A549 (cell line): ENCODE measurements at regions not wholly inside any gene's neighbourhood (a gene's known extent, or its start where the extent isn't known, plus 50 kb on each side); places are given as distances from the start of the nearest gene placed in this dataset.

ENCODE experiments used
- ATAC-seq, 2 experiments: fragments of 200-7000 bp in 1 of 2; fragments of >200 bp in 1 of 2; cut with Nextera tagmentation in 1 of 2; cut with Tn5 transposase in 1 of 2; 3 replicates each; pipeline versions ENCODE4 v1.8.0 to v1.9.1; 2018 to 2020; ENCODE audit warnings: mild to moderate bottlenecking in 1 of 2, moderate library complexity in 1 of 2
- CTCF ChIA-PET: fragments of 300-600 bp; sonication (Branson Sonifier 250); formaldehyde crosslinking; extraction: SDS; loops from one replicate; lab custom pipeline; 2021; ENCODE audit warnings: antibody characterized with exemption, inconsistent platforms; lab: Yijun Ruan, JAX
- POLR2A ChIA-PET: fragments of 350-600 bp; formaldehyde crosslinking; extraction: SDS; loops from one replicate; lab custom pipeline; 2021; ENCODE audit warnings: antibody characterized with exemption, inconsistent platforms; lab: Yijun Ruan, JAX
- DNase-seq, 2 experiments: peaks; one replicate each; pipeline versions ENCODE4 v3.0.0 to v3.0.0-alpha.2; 2011 to 2016; ENCODE audit warnings: low read depth in 1 of 2, low spot score in 1 of 2
- FAIRE-seq: peaks from 2 replicates; lab custom pipeline; 2011; peaks lifted over from hg19 to GRCh38; lab: Jason Lieb, UNC
- H3K27ac ChIP-seq, 2 experiments: fragments of >200 bp; sonication (Bioruptor Twin); formaldehyde crosslinking; 3 replicates each; pipeline ENCODE4 v1.5.1; 2016 to 2017
- H3K4me1 ChIP-seq: fragments of >200 bp; sonication (Bioruptor Twin); formaldehyde crosslinking; 3 replicates; pipeline ENCODE4 v1.6.1; 2016
- H3K4me2 ChIP-seq: fragments of >200 bp; sonication (Bioruptor Twin); formaldehyde crosslinking; 3 replicates; pipeline ENCODE4 v1.6.1; 2016
- H3K4me3 ChIP-seq: fragments of >200 bp; sonication (Bioruptor Twin); formaldehyde crosslinking; 3 replicates; pipeline ENCODE4 v1.5.1; 2016
- H3K9me3 ChIP-seq: fragments of >200 bp; sonication (Bioruptor Twin); formaldehyde crosslinking; 3 replicates; pipeline ENCODE4 v1.6.1; 2016
- CBX8 ChIP-seq: fragments of 200-600 bp; sonication (generic); IDR thresholded peaks from 2 replicates; pipeline ENCODE4 v1.6.1; 2016
- CHD2 ChIP-seq: fragments of 150-350 bp; IDR thresholded peaks from 2 replicates; pipeline ENCODE4 v1.6.1; 2014; ENCODE audit warnings: low read length; ENCODE audit not compliant: partially characterized antibody
- CTCF ChIP-seq: fragments of >200 bp; sonication (Bioruptor Twin); formaldehyde crosslinking; IDR thresholded peaks from 3 replicates; pipeline ENCODE4 v1.5.1; 2016
- ESRRA ChIP-seq: fragments of 150-350 bp; IDR thresholded peaks from 2 replicates; pipeline ENCODE4 v1.6.1; 2014; ENCODE audit warnings: mild to moderate bottlenecking, low read length, borderline replicate concordance
- FOSL2 ChIP-seq, 2 experiments: fragments of 450-650 bp in 1 of 2; fragments of >200 bp in 1 of 2; sonication (Bioruptor Twin) in 1 of 2; formaldehyde crosslinking; IDR thresholded peaks; 2 replicates each; pipeline versions ENCODE4 v1.5.0 to v1.6.1; 2016 to 2020; ENCODE audit warnings: mild to moderate bottlenecking in 1 of 2, moderate library complexity in 1 of 2
- HDAC2 ChIP-seq: fragments of 200-600 bp; sonication (generic); IDR thresholded peaks from 2 replicates; pipeline ENCODE4 v1.6.1; 2016
- HES2 ChIP-seq: fragments of >200 bp; sonication (Bioruptor Twin); formaldehyde crosslinking; IDR thresholded peaks from 2 replicates; pipeline ENCODE4 v1.6.1; 2016
- HOXB13 ChIP-seq: fragments of 250-450 bp; sonication (Bioruptor Pico); IDR thresholded peaks from 2 replicates; pipeline ENCODE4 v1.5.0; 2020; ENCODE audit warnings: low read depth, mild to moderate bottlenecking, moderate library complexity
- KDM1A ChIP-seq: fragments of 200-600 bp; sonication (generic); IDR thresholded peaks from 2 replicates; pipeline ENCODE4 v1.6.1; 2016; ENCODE audit warnings: low read depth, mild to moderate bottlenecking
- KDM5A ChIP-seq: fragments of 200-600 bp; sonication (generic); IDR thresholded peaks from 2 replicates; pipeline ENCODE4 v1.6.1; 2016; ENCODE audit warnings: antibody characterized with exemption, mild to moderate bottlenecking
- MAFK ChIP-seq: fragments of 450-650 bp; IDR thresholded peaks from 2 replicates; pipeline ENCODE4 v1.6.1; 2014; ENCODE audit not compliant: partially characterized antibody
- PBX3 ChIP-seq: IDR thresholded peaks from 2 replicates; pipeline ENCODE4 v1.6.1; 2012
- POLR2AphosphoS2 ChIP-seq: conservative IDR thresholded peaks from 2 replicates; pipeline ENCODE4 v1.6.1; 2012; ENCODE audit warnings: low read length, improper control_type of control experiment, inconsistent platforms
- RFX5 ChIP-seq: fragments of 450-650 bp; IDR thresholded peaks from 2 replicates; pipeline ENCODE4 v1.7.1; 2014; ENCODE audit warnings: antibody characterized with exemption, mild to moderate bottlenecking, moderate library complexity
- SMC3 ChIP-seq: fragments of >200 bp; sonication (Bioruptor Twin); formaldehyde crosslinking; IDR thresholded peaks from 3 replicates; pipeline ENCODE4 v1.6.1; 2018; ENCODE audit warnings: inconsistent platforms
- USF2 ChIP-seq: fragments of 450-650 bp; IDR thresholded peaks from 2 replicates; pipeline ENCODE4 v1.6.1; 2014; ENCODE audit warnings: antibody characterized with exemption
- ZC3H11A ChIP-seq: fragments of 450-650 bp; IDR thresholded peaks from 2 replicates; pipeline ENCODE4 v1.6.1; 2014; ENCODE audit warnings: antibody characterized with exemption, mild to moderate bottlenecking
- ZFP36 ChIP-seq: fragments of 450-650 bp; IDR thresholded peaks from 2 replicates; pipeline ENCODE4 v1.6.1; 2014; ENCODE audit warnings: borderline replicate concordance; ENCODE audit not compliant: partially characterized antibody
- ZNF302 ChIP-seq: fragments of 250-450 bp; sonication (Bioruptor Pico); IDR thresholded peaks from 2 replicates; pipeline ENCODE4 v1.9.0; 2021; ENCODE audit warnings: inconsistent platforms, mild to moderate bottlenecking, moderate library complexity
- WGBS: methylation state at CpG from one replicate; pipeline ENCODE4 v1.1.6; 2017; ENCODE audit errors: missing lambda C conversion rate; 5-methylcytosine and 5-hydroxymethylcytosine counted together

- Histone ChIP-seq H3K27ac (no peak overlapping the region), H3K4me1 (no peaks in the 10 kb centered on the region), H3K4me2 (no peak overlapping the region), H3K9me3 (no peaks in the 10 kb centered on the region), H3K4me3 (no peak overlapping the region)
- FAIRE-seq = no peak
- no peak for TF ChIP-seq CTCF
- TF ChIP-seq CHD2 = no peak
- no peak for TF ChIP-seq USF2
- TF ChIP-seq FOSL2 (IDR thresholded peaks at IDR 0.05) = no peak
- TF ChIP-seq FOSL2 (CRISPR knock-in tag; IDR thresholded peaks at IDR 0.05) = no peak
- no peak for TF ChIP-seq MAFK
- no peak for TF ChIP-seq HES2
- no peak for TF ChIP-seq PBX3
- no peak for TF ChIP-seq HDAC2
- TF ChIP-seq POLR2AphosphoS2 = no peak
- TF ChIP-seq HOXB13 = no peak
- TF ChIP-seq ZC3H11A = no peak
- no peak for TF ChIP-seq ESRRA
- no peak for TF ChIP-seq ZFP36
- TF ChIP-seq KDM1A = no peak
- TF ChIP-seq SMC3 = no peak
- POLR2A ChIA-PET = no interaction called here
- CTCF ChIA-PET = no interaction called here
- ATAC-seq = no peak
- DNase-seq = no peak
- WGBS = 88% methylated on average over 1 of the region's 7 CpGs
These were observed 151.0 kb upstream of the B3GAT1 start for GRCh38 chr11:134562941-134563471.

GRCh38 chr11:134562196-134562595 is 150.2 kb upstream of the B3GAT1 start:
- TF ChIP-seq CBX8 (no peak), ZFP36 (no peak), POLR2AphosphoS2 (no peak), RFX5 (no peak), KDM5A (no peak), ZNF302 (CRISPR knock-in tag) (no peak), CTCF (no peak)
- ATAC-seq (no peak), FAIRE-seq (no peak), DNase-seq (no peak)
- no peak overlapping the region for H3K4me2 ChIP-seq
- ChIA-PET CTCF (no interaction called here), POLR2A (no interaction called here)
- WGBS = 27% methylated on average over 4 of the region's 4 CpGs
- H3K9me3 ChIP-seq = no peaks in the 10 kb centered on the region
- no peak overlapping the region for H3K27ac ChIP-seq
- no peak overlapping the region for H3K4me3 ChIP-seq
- H3K4me1 ChIP-seq = no peaks in the 10 kb centered on the region
